ENCODE measurements at regions not wholly inside any gene's neighbourhood (a gene's known extent, or its start where the extent isn't known, plus 50 kb on each side); places are given as distances from the start of the nearest gene placed in this dataset.
A peak's percentile ranks its signal among the peaks of the same experiment; 100 is the strongest.

- no peak for DNase-seq
Observed at GRCh38 chr2:8563814-8564474, 117.9 kb upstream of the ID2 start.

GRCh38 chr2:8564475-8564874, 117.4 kb upstream of the ID2 start:
- DNase-seq, result no peak

GRCh38 chr2:8565399-8566154, 116.3 kb upstream of the ID2 start:
- DNase-seq, result no peak

GRCh38 chr2:8566155-8566670, 115.6 kb upstream of the ID2 start:
- no peak for DNase-seq

- DNase-seq, result no peak
Observed at GRCh38 chr2:8566774-8567468, 114.9 kb upstream of the ID2 start.

GRCh38 chr2:8567469-8568260, 114.2 kb upstream of the ID2 start:
- no peak for DNase-seq

- DNase-seq, result no peak
Observed at GRCh38 chr2:8568543-8569302, 113.1 kb upstream of the ID2 start.

GRCh38 chr2:8569332-8569930, 112.4 kb upstream of the ID2 start:
- no peak for DNase-seq

- DNase-seq, result no peak
Observed at GRCh38 chr2:8570637-8571036, 111.2 kb upstream of the ID2 start.

GRCh38 chr2:8571301-8571791, 110.5 kb upstream of the ID2 start:
- DNase-seq, result no peak

- no peak for DNase-seq
Observed at GRCh38 chr2:8571792-8572499, 109.9 kb upstream of the ID2 start.

GRCh38 chr2:8572712-8573233, 109.1 kb upstream of the ID2 start:
- DNase-seq, result no peak

- no peak for DNase-seq
Observed at GRCh38 chr2:8573234-8573941, 108.5 kb upstream of the ID2 start.

GRCh38 chr2:8573942-8574195, 108.0 kb upstream of the ID2 start:
- DNase-seq, result no peak

- no peak for DNase-seq
Observed at GRCh38 chr2:8574196-8575037, 107.4 kb upstream of the ID2 start.

GRCh38 chr2:8575038-8575833, 106.6 kb upstream of the ID2 start:
- DNase-seq, result peak; percentile 34

- no peak for DNase-seq
Observed at GRCh38 chr2:8575834-8576423, 105.9 kb upstream of the ID2 start.
